ENCODE measurements at regions not wholly inside any gene's neighbourhood (a gene's known extent, or its start where the extent isn't known, plus 50 kb on each side); places are given as distances from the start of the nearest gene placed in this dataset.

DNA sequence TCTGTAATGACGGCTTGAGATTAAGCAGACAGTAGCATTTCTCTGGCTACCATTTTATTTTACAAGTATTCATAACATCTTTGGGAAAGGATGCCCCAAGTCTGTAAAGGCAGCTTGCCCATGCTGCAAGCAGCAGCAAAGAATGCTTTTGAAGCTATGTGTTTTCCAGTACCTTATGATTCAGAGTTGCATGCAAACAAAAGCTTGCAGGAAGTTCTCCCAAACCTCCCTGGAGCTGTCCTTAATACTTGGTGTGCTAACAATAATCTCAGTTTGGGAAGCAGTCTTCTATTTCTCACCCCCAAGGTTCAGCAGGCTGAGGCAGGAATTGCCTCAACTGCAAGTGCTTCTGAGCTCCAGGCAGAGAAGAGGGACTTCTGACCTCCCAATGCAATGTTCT is 60.8 kb downstream of the CCNA1 start:
- intact Hi-C loops (cut with DNase I), result no loop called here
- Histone ChIP-seq H3K36me3 (no peaks in the 10 kb centered on the region), H3K4me1 (replicated peaks) (no peaks in the 10 kb centered on the region), H3K4me3 (no peak overlapping the region), H3K9me3 (no peaks in the 10 kb centered on the region), H3K27me3 (replicated peaks; ENCODE audit: insufficient read depth) (no peaks in the 10 kb centered on the region), H3K27ac (no peak overlapping the region)
- no peak for DNase-seq (ENCODE audit: low spot score)
- TF ChIP-seq POLR2A (IDR thresholded peaks at IDR 0.05) (no peak), POLR2AphosphoS5 (IDR thresholded peaks at IDR 0.05) (no peak), CTCF (IDR thresholded peaks at IDR 0.05) (no peak)
- 22% methylated on average over 1 of the region's 1 CpG for WGBS

GRCh38 chr13:36495431-36495830 is 63.1 kb downstream of the CCNA1 start:
- DNase-seq (ENCODE audit: low spot score), result no peak
- H3K36me3 ChIP-seq, result no peaks in the 10 kb centered on the region
- H3K4me1 ChIP-seq (replicated peaks), result no peaks in the 10 kb centered on the region
- no peaks in the 10 kb centered on the region for H3K9me3 ChIP-seq
- intact Hi-C loops (cut with DNase I), result no loop called here
- 90% methylated on average over 4 of the region's 4 CpGs for WGBS
- no peak overlapping the region for H3K4me3 ChIP-seq
- no peak overlapping the region for H3K27ac ChIP-seq
- no peak for TF ChIP-seq POLR2AphosphoS5 (IDR thresholded peaks at IDR 0.05)
- no peak for TF ChIP-seq POLR2A (IDR thresholded peaks at IDR 0.05)
- no peak for TF ChIP-seq CTCF (IDR thresholded peaks at IDR 0.05)
- H3K27me3 ChIP-seq (replicated peaks; ENCODE audit: insufficient read depth), result no peaks in the 10 kb centered on the region

DNA sequence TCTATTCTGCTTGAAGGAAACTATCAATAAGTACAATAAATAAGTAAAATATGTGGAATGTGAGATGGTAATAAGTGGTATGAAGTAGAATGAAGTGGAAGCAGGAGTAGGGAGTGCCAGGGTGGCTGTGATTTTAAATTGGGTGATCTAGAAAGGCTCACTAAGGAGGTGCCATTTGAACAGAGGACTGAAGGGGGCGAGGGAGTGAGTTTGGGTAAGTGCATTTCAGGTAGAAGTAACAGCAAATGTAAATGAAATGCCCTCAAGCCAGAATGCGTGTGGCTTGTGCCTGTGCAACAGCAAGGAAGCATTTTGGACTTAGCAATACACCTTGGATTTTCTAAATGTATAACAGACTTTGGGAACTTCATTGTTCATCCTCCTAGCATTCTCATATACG is 77.1 kb downstream of the CCNA1 start:
- intact Hi-C loops (cut with DNase I), result no loop called here
- Histone ChIP-seq H3K9me3 (no peaks in the 10 kb centered on the region), H3K4me1 (replicated peaks) (no peaks in the 10 kb centered on the region), H3K4me3 (no peak overlapping the region), H3K27ac (no peak overlapping the region), H3K27me3 (replicated peaks; ENCODE audit: insufficient read depth) (no peaks in the 10 kb centered on the region), H3K36me3 (no peaks in the 10 kb centered on the region)
- WGBS, result 81% methylated on average over 3 of the region's 3 CpGs
- no peak for DNase-seq (ENCODE audit: low spot score)
- no peak for TF ChIP-seq POLR2A (IDR thresholded peaks at IDR 0.05)
- TF ChIP-seq CTCF (IDR thresholded peaks at IDR 0.05), result no peak
- no peak for TF ChIP-seq POLR2AphosphoS5 (IDR thresholded peaks at IDR 0.05)

GRCh38 chr13:36512771-36513170 is 80.5 kb downstream of the CCNA1 start:
- Histone ChIP-seq H3K27ac (no peak overlapping the region), H3K9me3 (no peaks in the 10 kb centered on the region), H3K36me3 (no peaks in the 10 kb centered on the region), H3K4me1 (replicated peaks) (no peaks in the 10 kb centered on the region), H3K4me3 (no peak overlapping the region), H3K27me3 (replicated peaks; ENCODE audit: insufficient read depth) (no peaks in the 10 kb centered on the region)
- WGBS, result 87% methylated on average over 5 of the region's 5 CpGs
- no peak for DNase-seq (ENCODE audit: low spot score)
- TF ChIP-seq POLR2A (IDR thresholded peaks at IDR 0.05), result no peak
- TF ChIP-seq POLR2AphosphoS5 (IDR thresholded peaks at IDR 0.05), result no peak
- TF ChIP-seq CTCF (IDR thresholded peaks at IDR 0.05), result no peak
- intact Hi-C loops (cut with DNase I), result no loop called here

DNA sequence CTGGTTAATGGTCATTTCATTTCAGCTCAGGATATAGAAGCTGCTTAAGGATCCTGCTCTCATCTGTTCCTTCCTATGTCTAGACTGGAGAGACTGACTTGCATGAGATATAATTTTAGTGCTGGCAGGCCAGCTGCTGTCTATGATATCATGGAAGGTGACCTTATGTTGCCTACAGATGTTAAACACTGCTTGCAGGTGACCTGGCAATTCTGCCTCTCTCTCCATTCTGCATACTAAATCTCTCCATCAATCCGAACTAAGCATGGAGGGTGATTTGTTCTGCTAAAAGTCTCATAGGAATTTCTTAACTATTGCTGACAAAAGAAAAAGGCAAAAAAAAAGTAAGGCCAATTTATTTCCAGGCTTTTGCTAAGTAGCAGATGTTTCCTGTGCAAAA is 81.0 kb downstream of the CCNA1 start:
- no peak for DNase-seq (ENCODE audit: low spot score)
- intact Hi-C loops (cut with DNase I), result no loop called here
- no peak for TF ChIP-seq POLR2A (IDR thresholded peaks at IDR 0.05)
- TF ChIP-seq CTCF (IDR thresholded peaks at IDR 0.05), result no peak
- no peak for TF ChIP-seq POLR2AphosphoS5 (IDR thresholded peaks at IDR 0.05)
- no peaks in the 10 kb centered on the region for H3K9me3 ChIP-seq
- H3K4me1 ChIP-seq (replicated peaks), result no peaks in the 10 kb centered on the region
- WGBS, result 88% methylated on average over 1 of the region's 1 CpG
- no peak overlapping the region for H3K4me3 ChIP-seq
- no peaks in the 10 kb centered on the region for H3K36me3 ChIP-seq
- no peak overlapping the region for H3K27ac ChIP-seq
- H3K27me3 ChIP-seq (replicated peaks; ENCODE audit: insufficient read depth), result no peaks in the 10 kb centered on the region
